ENCODE measurements at regions not wholly inside any gene's neighbourhood (a gene's known extent, or its start where the extent isn't known, plus 50 kb on each side); places are given as distances from the start of the nearest gene placed in this dataset.

- peak overlapping the region; percentile 20 for H3K4me3 Mint-ChIP-seq (ENCODE audit: unreplicated experiment)
- peaks cover 23% of the 10 kb centered on the region for H3K4me1 Mint-ChIP-seq (ENCODE audit: insufficient read depth, unreplicated experiment)
- intact Hi-C loops (cut with micrococcal nuclease) = no loop called here
- POLR2A ChIA-PET = interaction anchor here (0.6 to 1.5 kb wide), 6 partner anchors 9 to 83 kb away, joined by 3 to 6 read pairs (median 4); partner anchors contain the start of gene DCBLD2
- TF ChIP-seq, protein P1, sequence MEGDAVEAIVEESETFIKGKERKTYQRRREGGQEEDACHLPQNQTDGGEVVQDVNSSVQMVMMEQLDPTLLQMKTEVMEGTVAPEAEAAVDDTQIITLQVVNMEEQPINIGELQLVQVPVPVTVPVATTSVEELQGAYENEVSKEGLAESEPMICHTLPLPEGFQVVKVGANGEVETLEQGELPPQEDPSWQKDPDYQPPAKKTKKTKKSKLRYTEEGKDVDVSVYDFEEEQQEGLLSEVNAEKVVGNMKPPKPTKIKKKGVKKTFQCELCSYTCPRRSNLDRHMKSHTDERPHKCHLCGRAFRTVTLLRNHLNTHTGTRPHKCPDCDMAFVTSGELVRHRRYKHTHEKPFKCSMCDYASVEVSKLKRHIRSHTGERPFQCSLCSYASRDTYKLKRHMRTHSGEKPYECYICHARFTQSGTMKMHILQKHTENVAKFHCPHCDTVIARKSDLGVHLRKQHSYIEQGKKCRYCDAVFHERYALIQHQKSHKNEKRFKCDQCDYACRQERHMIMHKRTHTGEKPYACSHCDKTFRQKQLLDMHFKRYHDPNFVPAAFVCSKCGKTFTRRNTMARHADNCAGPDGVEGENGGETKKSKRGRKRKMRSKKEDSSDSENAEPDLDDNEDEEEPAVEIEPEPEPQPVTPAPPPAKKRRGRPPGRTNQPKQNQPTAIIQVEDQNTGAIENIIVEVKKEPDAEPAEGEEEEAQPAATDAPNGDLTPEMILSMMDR (IDR thresholded peaks at IDR 0.05; ENCODE audit: unreplicated experiment) = no peak
- no peaks in the 10 kb centered on the region for H3K36me3 Mint-ChIP-seq (ENCODE audit: insufficient read depth, unreplicated experiment)
- no peaks in the 10 kb centered on the region for H3K27me3 Mint-ChIP-seq (ENCODE audit: insufficient read depth, unreplicated experiment)
- peak overlapping the region; percentile 92 for H3K27ac Mint-ChIP-seq (ENCODE audit: low read depth, unreplicated experiment)
- CTCF ChIA-PET = interaction anchor here (1.3 kb wide), 1 partner anchor 22 kb away, joined by 3 read pairs; no protein-coding TSS in a partner anchor
- peak; percentile 73 for DNase-seq (ENCODE audit: unreplicated experiment)
- H3K9me3 Mint-ChIP-seq (ENCODE audit: unreplicated experiment) = no peaks in the 10 kb centered on the region
- no TSS peak for BruUV-seq (replicated peaks)
Observed at GRCh38 chr3:98972155-98972554, 70.7 kb upstream of the DCBLD2 start.

GRCh38 chr3:98971169-98971681, 69.7 kb upstream of the DCBLD2 start:
- intact Hi-C loops (cut with micrococcal nuclease) = loop anchor here (2.0 kb wide), 1 partner anchor 48 kb away; no protein-coding TSS in a partner anchor

GRCh38 chr3:98969295-98969694, 67.8 kb upstream of the DCBLD2 start:
- no peaks in the 10 kb centered on the region for H3K36me3 Mint-ChIP-seq (ENCODE audit: insufficient read depth, unreplicated experiment)
- H3K27ac Mint-ChIP-seq (ENCODE audit: low read depth, unreplicated experiment) = no peak overlapping the region
- no peaks in the 10 kb centered on the region for H3K9me3 Mint-ChIP-seq (ENCODE audit: unreplicated experiment)
- H3K27me3 Mint-ChIP-seq (ENCODE audit: insufficient read depth, unreplicated experiment) = no peaks in the 10 kb centered on the region
- no peak for DNase-seq (ENCODE audit: unreplicated experiment)
- TF ChIP-seq, protein P1 (IDR thresholded peaks at IDR 0.05; ENCODE audit: unreplicated experiment) = no peak
- peaks cover 30% of the 10 kb centered on the region for H3K4me1 Mint-ChIP-seq (ENCODE audit: insufficient read depth, unreplicated experiment)
- POLR2A ChIA-PET = no interaction called here
- BruUV-seq (replicated peaks) = no TSS peak
- H3K4me3 Mint-ChIP-seq (ENCODE audit: unreplicated experiment) = no peak overlapping the region
- CTCF ChIA-PET = interaction anchor here (1.6 kb wide), 1 partner anchor 23 kb away, joined by 3 read pairs; no protein-coding TSS in a partner anchor
- intact Hi-C loops (cut with micrococcal nuclease) = no loop called here

More at GRCh38 chr3:98971169-98971681, 69.7 kb upstream of the DCBLD2 start:
- no peak overlapping the region for H3K4me3 Mint-ChIP-seq (ENCODE audit: unreplicated experiment)
- POLR2A ChIA-PET = interaction anchor here (0.6 to 1.5 kb wide), 4 partner anchors 10 to 17 kb away, joined by 3 to 6 read pairs (median 4); no protein-coding TSS in a partner anchor
- CTCF ChIA-PET = interaction anchor here (1.3 kb wide), 1 partner anchor 22 kb away, joined by 3 read pairs; no protein-coding TSS in a partner anchor
- H3K4me1 Mint-ChIP-seq (ENCODE audit: insufficient read depth, unreplicated experiment) = peaks cover 30% of the 10 kb centered on the region
- peak; percentile 85 for DNase-seq (ENCODE audit: unreplicated experiment)
- H3K27ac Mint-ChIP-seq (ENCODE audit: low read depth, unreplicated experiment) = peak overlapping the region; percentile 92
- H3K36me3 Mint-ChIP-seq (ENCODE audit: insufficient read depth, unreplicated experiment) = no peaks in the 10 kb centered on the region
- H3K9me3 Mint-ChIP-seq (ENCODE audit: unreplicated experiment) = no peaks in the 10 kb centered on the region
- BruUV-seq (replicated peaks) = no TSS peak
- TF ChIP-seq, protein P1 (IDR thresholded peaks at IDR 0.05; ENCODE audit: unreplicated experiment) = no peak
- no peaks in the 10 kb centered on the region for H3K27me3 Mint-ChIP-seq (ENCODE audit: insufficient read depth, unreplicated experiment)

DNA sequence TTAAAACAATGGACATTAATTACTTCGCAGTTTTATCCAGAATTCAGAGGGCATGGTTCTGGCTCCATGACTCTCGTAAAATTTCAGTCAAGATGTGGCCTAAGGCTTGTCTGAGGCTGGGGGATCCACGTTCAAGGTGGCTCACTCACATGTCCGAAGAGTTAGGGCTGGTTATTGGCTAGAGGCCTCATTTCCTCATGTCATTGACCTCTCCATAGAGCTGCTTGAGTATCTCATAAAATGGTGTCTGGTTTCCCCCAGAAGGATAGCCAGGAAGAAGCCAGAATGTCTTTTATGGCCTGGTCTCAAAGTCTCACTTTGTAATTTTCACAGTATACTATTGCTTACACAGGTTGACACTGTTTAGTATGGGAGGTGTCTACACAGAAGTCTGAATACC, 67.3 kb upstream of the DCBLD2 start:
- BruUV-seq (replicated peaks) = no TSS peak
- no peaks in the 10 kb centered on the region for H3K9me3 Mint-ChIP-seq (ENCODE audit: unreplicated experiment)
- H3K36me3 Mint-ChIP-seq (ENCODE audit: insufficient read depth, unreplicated experiment) = no peaks in the 10 kb centered on the region
- TF ChIP-seq, protein P1 (IDR thresholded peaks at IDR 0.05; ENCODE audit: unreplicated experiment) = no peak
- peaks cover 33% of the 10 kb centered on the region for H3K4me1 Mint-ChIP-seq (ENCODE audit: insufficient read depth, unreplicated experiment)
- intact Hi-C loops (cut with micrococcal nuclease) = no loop called here
- POLR2A ChIA-PET = interaction anchor here (0.7 to 0.9 kb wide), 2 partner anchors 35 to 52 kb away, joined by 3 read pairs; no protein-coding TSS in a partner anchor
- CTCF ChIA-PET = interaction anchor here (0.7 to 1.6 kb wide), 2 partner anchors 23 to 67 kb away, joined by 3 read pairs; partner anchors contain the start of gene DCBLD2
- H3K27ac Mint-ChIP-seq (ENCODE audit: low read depth, unreplicated experiment) = no peak overlapping the region
- no peaks in the 10 kb centered on the region for H3K27me3 Mint-ChIP-seq (ENCODE audit: insufficient read depth, unreplicated experiment)
- no peak overlapping the region for H3K4me3 Mint-ChIP-seq (ENCODE audit: unreplicated experiment)
- no peak for DNase-seq (ENCODE audit: unreplicated experiment)

Measured in MCF 10A (cell line).